IPS-15b (cell line): ENCODE measurements at regions not wholly inside any gene's neighbourhood (a gene's known extent, or its start where the extent isn't known, plus 50 kb on each side); places are given as distances from the start of the nearest gene placed in this dataset.

ENCODE experiments used
- H3K27me3 ChIP-seq: one replicate; pipeline ENCODE4 v1.6.1; 2013; ENCODE audit warnings: low read length; ENCODE audit not compliant: control insufficient read depth, insufficient read depth
- H3K36me3 ChIP-seq: one replicate; pipeline ENCODE4 v1.6.1; 2013; ENCODE audit warnings: low read length; ENCODE audit not compliant: control insufficient read depth, insufficient read depth
- H3K4me1 ChIP-seq: one replicate; pipeline ENCODE4 v1.6.1; 2013; ENCODE audit warnings: mild to moderate bottlenecking, low read length; ENCODE audit not compliant: control insufficient read depth, insufficient read depth
- H3K4me3 ChIP-seq: one replicate; pipeline ENCODE4 v1.5.1; 2013; ENCODE audit warnings: low read depth, low read length
- H3K9ac ChIP-seq: one replicate; pipeline ENCODE4 v1.6.1; 2013; ENCODE audit warnings: low read depth, mild to moderate bottlenecking, low read length
- H3K9me3 ChIP-seq: one replicate; pipeline ENCODE4 v1.6.1; 2013; ENCODE audit warnings: mild to moderate bottlenecking, low read length; ENCODE audit not compliant: control insufficient read depth, insufficient read depth

DNA sequence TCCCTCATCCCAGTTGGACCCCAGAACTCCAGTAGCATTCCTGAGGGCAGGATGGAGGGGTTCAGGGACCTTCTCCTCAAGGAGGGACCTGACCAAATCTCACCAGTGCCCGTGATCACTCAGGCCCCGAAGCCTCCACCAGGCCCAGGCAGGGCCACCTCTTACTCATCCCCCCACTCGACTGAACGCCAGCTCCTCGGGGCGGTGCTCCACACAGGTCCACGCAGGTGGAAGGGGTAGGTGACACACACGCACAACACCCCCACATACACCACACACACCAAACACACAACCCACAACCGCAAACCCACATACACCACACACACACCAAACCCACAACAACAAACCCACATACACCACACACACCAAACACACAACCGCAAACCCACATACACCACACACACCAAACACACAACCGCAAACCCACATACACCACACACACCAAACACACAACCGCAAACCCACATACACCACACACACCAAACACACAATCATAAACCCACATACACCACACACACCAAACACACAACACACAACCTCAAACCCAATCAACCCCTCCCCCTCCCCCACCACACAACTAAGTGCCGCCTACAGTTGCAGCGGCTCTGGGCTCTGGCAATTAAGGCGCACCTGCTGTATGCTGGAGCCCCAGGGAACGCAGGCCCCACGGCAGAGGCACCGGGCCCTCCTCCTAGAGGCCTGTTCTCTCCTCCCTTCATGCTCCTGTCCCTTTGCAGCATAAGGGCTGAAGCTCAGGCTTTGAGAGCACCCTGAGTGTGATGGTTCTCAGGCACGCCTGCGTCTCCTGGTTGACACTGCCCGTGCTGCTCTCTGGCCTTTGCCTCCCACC is 1318.1 kb downstream of the TBC1D22A start:
- Histone ChIP-seq H3K9me3 (no peaks in the 10 kb centered on the region), H3K27me3 (no peaks in the 10 kb centered on the region), H3K9ac (no peak overlapping the region), H3K36me3 (no peaks in the 10 kb centered on the region), H3K4me1 (no peaks in the 10 kb centered on the region), H3K4me3 (no peak overlapping the region)

DNA sequence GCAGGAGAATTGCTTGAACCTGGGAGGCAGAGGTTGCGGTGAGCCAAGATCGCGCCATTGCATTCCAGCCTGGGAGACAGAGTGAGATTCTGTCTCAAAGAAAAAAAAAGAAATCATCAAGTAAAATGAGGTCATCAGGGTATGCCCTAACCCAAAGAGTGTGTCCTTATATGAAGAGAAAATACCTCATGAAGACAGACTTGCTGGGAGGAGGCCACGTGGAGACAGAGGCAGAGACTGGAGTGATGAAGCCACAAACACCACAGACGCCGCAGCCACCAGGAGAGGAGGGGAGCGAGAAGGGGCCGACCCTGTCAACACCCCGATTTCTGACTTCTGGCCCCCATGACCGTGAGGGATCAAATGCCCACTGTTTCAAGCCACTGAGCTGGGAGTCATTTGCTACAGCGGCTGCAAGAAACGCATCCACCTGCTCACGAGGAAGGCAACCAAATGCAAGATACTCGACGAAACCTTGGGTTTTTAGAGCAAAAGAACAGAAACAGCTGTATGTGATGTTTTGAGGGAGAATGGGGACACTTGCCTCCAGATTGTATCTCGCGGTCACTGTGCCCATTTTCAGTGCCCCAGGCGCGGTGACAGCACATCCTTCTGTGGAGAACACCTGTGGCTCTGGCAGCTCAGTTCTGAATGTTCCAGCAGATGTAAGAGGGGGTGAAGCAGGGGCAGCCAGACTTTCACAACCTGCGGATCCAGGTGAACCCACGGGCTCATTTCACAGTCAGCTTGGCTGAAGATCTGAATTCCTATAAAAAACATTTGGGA is 1317.2 kb downstream of the TBC1D22A start:
- no peak overlapping the region for H3K4me3 ChIP-seq
- H3K9ac ChIP-seq: no peak overlapping the region
- H3K36me3 ChIP-seq: no peaks in the 10 kb centered on the region
- no peaks in the 10 kb centered on the region for H3K4me1 ChIP-seq
- H3K27me3 ChIP-seq: no peaks in the 10 kb centered on the region
- H3K9me3 ChIP-seq: no peaks in the 10 kb centered on the region

DNA sequence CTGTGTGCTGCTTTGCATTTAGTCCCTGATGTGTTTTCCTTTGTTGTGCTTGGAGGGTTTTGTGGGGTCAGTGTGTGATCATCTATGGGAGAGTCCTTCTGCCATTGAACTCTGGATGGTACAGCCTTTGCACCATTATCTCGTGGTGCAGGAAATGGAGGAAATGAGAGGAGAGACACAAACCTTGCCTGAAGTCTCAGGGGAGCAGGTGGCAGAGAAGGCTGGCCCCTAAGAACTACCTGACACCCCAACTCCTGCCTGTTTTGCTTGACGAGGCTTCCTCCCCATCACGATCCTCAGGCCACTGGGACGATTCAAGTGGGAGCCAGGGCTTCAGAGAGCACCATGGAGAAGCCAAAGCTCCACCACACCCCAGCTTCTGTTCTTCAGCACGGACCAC is 1316.4 kb downstream of the TBC1D22A start:
- no peaks in the 10 kb centered on the region for H3K4me1 ChIP-seq
- no peak overlapping the region for H3K4me3 ChIP-seq
- H3K9me3 ChIP-seq: no peaks in the 10 kb centered on the region
- H3K9ac ChIP-seq: no peak overlapping the region
- no peaks in the 10 kb centered on the region for H3K27me3 ChIP-seq
- no peaks in the 10 kb centered on the region for H3K36me3 ChIP-seq

DNA sequence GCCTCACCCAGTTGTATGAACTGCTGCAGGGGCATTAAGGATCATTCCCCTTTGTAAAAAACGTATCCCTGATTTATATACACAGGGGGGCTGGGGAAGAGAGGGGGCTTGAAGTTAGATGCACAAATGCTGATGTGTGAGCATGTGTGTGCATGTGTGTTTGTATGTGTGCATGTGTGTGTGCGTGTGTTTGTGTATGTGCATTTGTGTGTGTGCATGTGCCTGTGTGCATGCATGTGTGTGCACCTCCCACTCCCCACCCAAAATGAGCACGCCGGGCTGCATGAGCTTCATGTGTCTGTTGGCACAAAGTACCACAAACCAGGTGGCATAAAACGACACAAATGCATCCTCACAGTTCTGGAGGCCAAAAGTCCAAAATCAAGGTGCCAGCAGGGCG is 1315.2 kb downstream of the TBC1D22A start:
- H3K4me1 ChIP-seq: no peaks in the 10 kb centered on the region
- no peaks in the 10 kb centered on the region for H3K9me3 ChIP-seq
- no peaks in the 10 kb centered on the region for H3K36me3 ChIP-seq
- H3K9ac ChIP-seq: no peak overlapping the region
- H3K4me3 ChIP-seq: no peak overlapping the region
- H3K27me3 ChIP-seq: no peaks in the 10 kb centered on the region

DNA sequence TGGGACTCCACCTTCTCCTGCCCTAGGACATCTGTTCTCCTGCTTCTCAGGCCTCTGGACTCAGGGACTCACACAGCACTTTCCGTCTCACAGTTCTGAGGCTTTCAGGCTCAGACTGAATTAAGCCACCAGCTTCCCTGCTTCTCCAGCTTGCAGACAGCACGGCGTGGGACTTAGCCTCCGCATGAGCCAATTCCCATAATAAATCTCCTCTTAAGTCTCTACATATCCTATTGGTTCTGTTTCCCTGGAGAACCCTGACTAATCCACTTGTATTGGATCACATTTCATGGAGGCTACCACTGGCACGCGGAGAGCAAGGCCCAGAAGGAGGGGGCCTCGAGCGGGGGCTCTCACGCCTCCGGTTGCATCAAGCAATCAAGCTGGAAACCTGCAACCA is 1313.6 kb downstream of the TBC1D22A start:
- no peaks in the 10 kb centered on the region for H3K9me3 ChIP-seq
- no peaks in the 10 kb centered on the region for H3K36me3 ChIP-seq
- H3K9ac ChIP-seq: no peak overlapping the region
- H3K27me3 ChIP-seq: no peaks in the 10 kb centered on the region
- peaks cover 9% of the 10 kb centered on the region for H3K4me1 ChIP-seq
- H3K4me3 ChIP-seq: no peak overlapping the region

DNA sequence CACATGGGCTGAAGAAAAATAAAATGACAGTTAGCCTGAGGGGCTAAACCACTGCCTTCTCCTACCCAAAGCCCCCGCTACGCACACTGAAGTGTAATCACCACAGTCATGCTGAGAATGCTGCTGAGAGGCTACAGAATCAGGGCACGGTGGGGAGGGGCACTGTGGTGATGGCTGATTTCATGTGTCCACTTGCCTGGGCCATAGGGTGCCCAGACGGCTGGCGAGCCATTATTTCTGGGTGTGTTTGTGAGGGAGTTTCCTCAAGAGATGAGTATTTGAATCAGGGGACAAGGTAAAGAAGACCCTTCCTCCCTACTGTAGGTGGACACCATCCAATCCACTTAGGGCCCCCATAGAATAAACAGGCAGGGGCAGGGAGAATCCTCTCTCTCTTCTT is 1313.2 kb downstream of the TBC1D22A start:
- peaks cover 10% of the 10 kb centered on the region for H3K4me1 ChIP-seq
- H3K27me3 ChIP-seq: no peaks in the 10 kb centered on the region
- H3K9me3 ChIP-seq: no peaks in the 10 kb centered on the region

DNA sequence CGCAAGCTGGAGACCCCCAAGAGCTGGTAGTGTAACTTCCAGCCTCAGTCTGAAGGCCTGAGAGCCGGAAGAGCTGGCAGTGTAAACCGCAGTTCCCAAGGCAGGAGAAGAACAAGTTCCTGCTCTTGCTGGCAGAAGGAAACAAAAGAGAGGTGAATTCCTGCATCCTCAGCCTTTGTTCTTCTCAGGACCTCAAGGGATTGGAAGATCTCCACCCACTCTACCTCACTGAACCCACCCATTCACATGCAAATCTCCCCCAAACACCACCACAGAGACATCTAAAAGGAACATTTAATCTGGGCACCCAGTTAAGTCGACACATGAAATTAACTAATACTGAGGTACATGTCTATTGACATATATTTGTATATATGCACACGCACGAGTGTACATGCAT is 1310.3 kb downstream of the TBC1D22A start:
- no peak overlapping the region for H3K9ac ChIP-seq
- no peaks in the 10 kb centered on the region for H3K36me3 ChIP-seq
- no peaks in the 10 kb centered on the region for H3K9me3 ChIP-seq
- H3K4me1 ChIP-seq: peaks cover 10% of the 10 kb centered on the region
- H3K27me3 ChIP-seq: no peaks in the 10 kb centered on the region
- H3K4me3 ChIP-seq: no peak overlapping the region

More for the DNA sequence above, 1313.2 kb downstream of the TBC1D22A start:
- H3K36me3 ChIP-seq: no peaks in the 10 kb centered on the region
- H3K4me3 ChIP-seq: no peak overlapping the region
- H3K9ac ChIP-seq: no peak overlapping the region

DNA sequence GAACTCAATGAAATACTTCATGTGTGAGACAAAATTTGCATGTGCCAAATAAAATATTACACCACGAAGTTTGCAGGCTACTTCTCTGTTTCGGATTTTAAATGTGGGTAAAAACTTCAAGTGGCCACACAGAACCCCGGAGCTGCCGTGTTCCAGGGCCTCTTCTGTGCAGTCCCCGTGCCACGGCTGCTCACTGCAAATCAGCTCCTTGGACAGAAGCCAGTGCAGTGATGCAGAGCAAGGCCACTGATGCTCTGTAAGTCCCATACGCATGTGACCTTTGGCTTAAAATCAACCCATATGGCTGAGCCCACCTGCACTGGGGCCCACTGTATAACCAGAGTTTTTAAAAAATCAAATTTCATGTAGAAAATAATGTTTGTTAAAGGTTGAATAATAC is 1309.4 kb downstream of the TBC1D22A start:
- peaks cover 10% of the 10 kb centered on the region for H3K4me1 ChIP-seq
- H3K27me3 ChIP-seq: no peaks in the 10 kb centered on the region
- H3K9me3 ChIP-seq: no peaks in the 10 kb centered on the region
- no peak overlapping the region for H3K9ac ChIP-seq
- H3K36me3 ChIP-seq: no peaks in the 10 kb centered on the region
- no peak overlapping the region for H3K4me3 ChIP-seq

DNA sequence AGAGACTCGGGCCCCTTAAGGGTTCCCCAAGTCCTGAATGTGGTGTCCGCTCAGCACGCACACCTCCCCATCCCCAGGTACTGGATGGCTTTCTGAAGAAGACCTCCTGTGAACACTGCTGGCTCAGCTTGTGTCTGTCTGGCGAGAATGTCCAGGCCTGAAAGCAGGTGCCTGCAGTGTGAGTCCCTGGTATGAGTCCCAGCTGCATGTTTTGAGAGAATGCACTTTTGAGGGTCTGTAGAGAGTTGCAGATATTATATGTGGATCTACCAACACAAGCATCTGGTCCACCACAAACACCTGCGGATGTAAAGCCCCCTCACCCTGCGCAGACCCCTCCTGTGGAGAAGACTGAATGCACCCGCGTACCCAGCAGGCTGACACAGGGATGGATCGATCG is 1308.9 kb downstream of the TBC1D22A start:
- Histone ChIP-seq H3K4me1 (peaks cover 10% of the 10 kb centered on the region), H3K27me3 (no peaks in the 10 kb centered on the region), H3K9me3 (no peaks in the 10 kb centered on the region), H3K4me3 (no peak overlapping the region), H3K9ac (no peak overlapping the region), H3K36me3 (no peaks in the 10 kb centered on the region)

DNA sequence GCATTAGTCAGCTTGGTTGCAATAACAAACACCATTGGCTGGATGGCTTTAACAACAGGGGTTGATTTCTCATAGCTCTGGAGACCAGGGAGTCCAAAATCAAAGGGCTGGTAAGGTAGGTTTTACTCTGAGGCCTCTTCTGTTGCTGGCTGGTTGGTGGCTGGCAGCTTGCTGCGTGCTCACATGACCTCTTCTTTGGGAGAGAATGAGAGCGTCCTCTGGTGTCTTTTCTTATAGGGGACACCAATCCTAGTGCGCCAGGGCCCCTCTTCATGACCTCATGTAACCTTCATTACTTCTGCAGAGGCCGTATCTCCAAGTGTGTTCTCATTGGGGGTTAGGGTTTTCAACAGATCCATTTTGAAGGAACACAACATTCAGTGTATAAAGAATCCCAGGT is 1308.3 kb downstream of the TBC1D22A start:
- H3K36me3 ChIP-seq: no peaks in the 10 kb centered on the region
- no peaks in the 10 kb centered on the region for H3K9me3 ChIP-seq
- peaks cover 10% of the 10 kb centered on the region for H3K4me1 ChIP-seq
- H3K4me3 ChIP-seq: no peak overlapping the region
- H3K9ac ChIP-seq: no peak overlapping the region
- H3K27me3 ChIP-seq: no peaks in the 10 kb centered on the region

DNA sequence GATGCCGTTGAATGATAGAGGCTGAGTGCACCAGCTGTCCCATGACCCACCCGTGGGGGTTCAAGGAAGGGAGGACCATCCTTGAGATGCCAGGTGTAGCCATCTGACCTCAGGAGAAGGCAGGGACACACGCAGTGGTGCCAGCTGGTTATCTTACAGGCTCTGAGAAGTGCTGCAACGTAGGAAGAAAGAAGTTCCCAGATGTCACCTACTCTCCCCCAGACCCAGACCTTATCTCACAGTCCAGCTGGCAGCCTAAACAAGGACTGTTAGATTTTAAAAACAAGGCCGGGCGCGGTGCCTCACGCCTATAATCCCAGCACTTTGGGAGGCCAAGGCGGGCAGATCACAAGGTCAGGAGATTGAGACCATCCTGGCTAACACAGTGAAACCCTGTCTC is 1307.6 kb downstream of the TBC1D22A start:
- no peak overlapping the region for H3K4me3 ChIP-seq
- peaks cover 10% of the 10 kb centered on the region for H3K4me1 ChIP-seq
- H3K9ac ChIP-seq: no peak overlapping the region
- H3K36me3 ChIP-seq: no peaks in the 10 kb centered on the region
- no peaks in the 10 kb centered on the region for H3K9me3 ChIP-seq
- H3K27me3 ChIP-seq: no peaks in the 10 kb centered on the region

DNA sequence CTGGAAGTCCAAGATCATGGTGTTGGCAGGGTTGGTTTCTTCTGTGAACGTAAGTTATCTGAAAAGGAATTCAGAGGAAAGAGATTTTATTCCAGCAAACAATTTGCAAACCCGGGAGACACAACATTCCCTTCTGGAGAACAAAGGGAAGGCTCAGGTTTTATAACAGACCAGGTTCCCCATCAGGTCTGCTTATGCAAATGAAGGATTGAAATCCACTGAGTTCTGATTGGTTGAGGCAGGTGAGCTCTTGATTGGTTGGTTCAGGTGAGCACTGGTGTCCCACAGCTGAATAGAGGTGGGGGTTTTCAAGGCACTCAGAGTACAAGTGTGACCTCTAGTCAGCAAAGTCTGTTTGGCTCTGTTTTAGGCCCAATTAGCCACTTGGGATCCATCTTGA is 1306.8 kb downstream of the TBC1D22A start:
- H3K4me3 ChIP-seq: no peak overlapping the region
- no peaks in the 10 kb centered on the region for H3K9me3 ChIP-seq
- H3K36me3 ChIP-seq: no peaks in the 10 kb centered on the region
- no peak overlapping the region for H3K9ac ChIP-seq
- H3K27me3 ChIP-seq: no peaks in the 10 kb centered on the region
- peaks cover 10% of the 10 kb centered on the region for H3K4me1 ChIP-seq
